Endodermal cell (in vitro differentiated cells): ENCODE measurements at regions not wholly inside any gene's neighbourhood (a gene's known extent, or its start where the extent isn't known, plus 50 kb on each side); places are given as distances from the start of the nearest gene placed in this dataset.

Experiments
- DNase-seq: peaks from one replicate; pipeline ENCODE4 v3.0.0-alpha.2; 2017
- H3K27ac ChIP-seq: 2 replicates; pipeline ENCODE4 v1.5.1; 2013; ENCODE audit warnings: mild to moderate bottlenecking, low read depth, low read length, moderate library complexity
- H3K27me3 ChIP-seq: 2 replicates; pipeline ENCODE4 v1.6.1; 2013; ENCODE audit warnings: mild to moderate bottlenecking, low read length, moderate library complexity; ENCODE audit not compliant: insufficient read depth, control insufficient read depth, poor library complexity, severe bottlenecking
- H3K36me3 ChIP-seq: 2 replicates; pipeline ENCODE4 v1.7.0; 2013; ENCODE audit warnings: mild to moderate bottlenecking, low read length, moderate library complexity; ENCODE audit not compliant: control insufficient read depth, insufficient read depth
- H3K4me1 ChIP-seq: one replicate; pipeline ENCODE4 v1.7.0; 2013; ENCODE audit warnings: low read length; ENCODE audit not compliant: control insufficient read depth, insufficient read depth
- H3K4me3 ChIP-seq: 2 replicates; pipeline ENCODE4 v1.5.1; 2013; ENCODE audit warnings: mild to moderate bottlenecking, low read length, moderate library complexity
- H3K9ac ChIP-seq: 2 replicates; pipeline ENCODE4 v1.6.1; 2013; ENCODE audit warnings: mild to moderate bottlenecking, low read length, moderate library complexity; ENCODE audit not compliant: poor library complexity, severe bottlenecking; ENCODE audit errors: extremely low read depth
- H3K9me3 ChIP-seq: 2 replicates; pipeline ENCODE4 v1.6.1; 2013; ENCODE audit warnings: mild to moderate bottlenecking, low read length, moderate library complexity; ENCODE audit not compliant: control insufficient read depth
- H3K27ac Mint-ChIP-seq: 2 replicates; pipeline ENCODE4 v1.8.0; 2020; ENCODE audit warnings: mixed read lengths
- H3K27me3 Mint-ChIP-seq: 2 replicates; pipeline ENCODE4 v1.8.0; 2021; ENCODE audit warnings: mild to moderate bottlenecking, mixed read lengths; ENCODE audit not compliant: insufficient read depth
- H3K36me3 Mint-ChIP-seq: 2 replicates; pipeline ENCODE4 v1.8.0; 2020; ENCODE audit warnings: low read depth, mixed read lengths
- H3K4me1 Mint-ChIP-seq: 2 replicates; pipeline ENCODE4 v1.8.0; 2020; ENCODE audit warnings: mixed read lengths
- H3K4me3 Mint-ChIP-seq: 2 replicates; pipeline ENCODE4 v1.8.0; 2020; ENCODE audit warnings: mild to moderate bottlenecking, moderate library complexity, mixed read lengths
- H3K9me3 Mint-ChIP-seq: 2 replicates; pipeline ENCODE4 v1.8.0; 2020; ENCODE audit warnings: mild to moderate bottlenecking, mixed read lengths
- WGBS, 2 experiments: methylation state at CpG; one replicate each; pipeline versions ENCODE4 v1.1.5 to v1.1.7; 2013; ENCODE audit warnings: missing lambda C conversion rate in 2 of 2, mixed read lengths in 1 of 2; ENCODE audit not compliant: insufficient coverage in 1 of 2, insufficient read length in 1 of 2; 5-methylcytosine and 5-hydroxymethylcytosine counted together
- TF ChIP-seq, protein P1 (sequence below): fragments of 200-600 bp; sonication (generic); conservative IDR thresholded peaks from 2 replicates; pipeline ENCODE4 v1.5.0; 2021; ENCODE audit warnings: antibody characterized with exemption, mild to moderate bottlenecking

DNA sequence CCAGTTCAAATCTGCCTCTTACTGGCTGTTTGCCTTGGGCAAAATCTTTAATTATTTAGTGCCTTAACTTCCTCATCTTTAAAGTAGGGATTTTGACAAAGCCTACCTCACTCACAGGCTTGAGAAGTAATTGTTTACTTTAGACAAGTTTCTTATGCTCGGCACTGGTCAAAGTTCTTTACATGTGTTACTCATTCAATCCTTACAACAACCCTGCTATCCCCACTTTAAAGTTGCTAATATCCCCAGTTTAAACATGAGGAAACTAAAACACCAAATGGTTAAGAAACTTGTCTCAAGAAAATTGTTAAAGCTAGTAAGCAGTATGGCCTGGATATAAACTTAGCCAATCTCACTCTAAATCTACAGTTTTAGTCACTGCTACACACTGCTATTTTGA lies 204.0 kb upstream of the AVPR1A start:
- Mint-ChIP-seq H3K36me3 (no peaks in the 10 kb centered on the region), H3K27ac (no peak overlapping the region), H3K27me3 (no peaks in the 10 kb centered on the region), H3K4me3 (no peak overlapping the region), H3K9me3 (no peaks in the 10 kb centered on the region), H3K4me1 (no peaks in the 10 kb centered on the region)
- Histone ChIP-seq H3K36me3 (no peaks in the 10 kb centered on the region), H3K4me1 (no peaks in the 10 kb centered on the region), H3K9me3 (no peaks in the 10 kb centered on the region), H3K9ac (no peak overlapping the region), H3K4me3 (no peak overlapping the region), H3K27ac (no peak overlapping the region), H3K27me3 (no peaks in the 10 kb centered on the region)
- WGBS, 2 experiments = 80 to 100% methylated on average over 1 of the region's 1 CpG
- no peak for DNase-seq
- TF ChIP-seq, protein P1, sequence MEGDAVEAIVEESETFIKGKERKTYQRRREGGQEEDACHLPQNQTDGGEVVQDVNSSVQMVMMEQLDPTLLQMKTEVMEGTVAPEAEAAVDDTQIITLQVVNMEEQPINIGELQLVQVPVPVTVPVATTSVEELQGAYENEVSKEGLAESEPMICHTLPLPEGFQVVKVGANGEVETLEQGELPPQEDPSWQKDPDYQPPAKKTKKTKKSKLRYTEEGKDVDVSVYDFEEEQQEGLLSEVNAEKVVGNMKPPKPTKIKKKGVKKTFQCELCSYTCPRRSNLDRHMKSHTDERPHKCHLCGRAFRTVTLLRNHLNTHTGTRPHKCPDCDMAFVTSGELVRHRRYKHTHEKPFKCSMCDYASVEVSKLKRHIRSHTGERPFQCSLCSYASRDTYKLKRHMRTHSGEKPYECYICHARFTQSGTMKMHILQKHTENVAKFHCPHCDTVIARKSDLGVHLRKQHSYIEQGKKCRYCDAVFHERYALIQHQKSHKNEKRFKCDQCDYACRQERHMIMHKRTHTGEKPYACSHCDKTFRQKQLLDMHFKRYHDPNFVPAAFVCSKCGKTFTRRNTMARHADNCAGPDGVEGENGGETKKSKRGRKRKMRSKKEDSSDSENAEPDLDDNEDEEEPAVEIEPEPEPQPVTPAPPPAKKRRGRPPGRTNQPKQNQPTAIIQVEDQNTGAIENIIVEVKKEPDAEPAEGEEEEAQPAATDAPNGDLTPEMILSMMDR = no peak

DNA sequence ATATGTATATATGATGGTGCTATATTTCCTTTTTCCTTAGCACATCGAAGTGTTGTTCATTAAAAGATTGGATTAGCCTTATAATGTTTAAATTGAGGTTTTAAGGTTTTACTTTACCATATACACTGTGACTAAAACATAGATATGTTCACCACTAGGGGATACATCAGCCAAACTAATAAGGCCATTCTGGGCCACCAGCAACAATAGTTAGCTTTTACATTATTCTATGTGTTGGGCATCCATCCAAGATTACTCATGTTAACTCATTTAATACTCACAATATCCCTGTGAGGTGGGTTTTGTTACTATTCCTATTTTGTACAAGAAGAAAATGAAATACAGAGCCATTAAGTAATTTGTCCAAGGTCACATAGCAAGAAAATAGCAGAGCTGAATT lies 202.6 kb upstream of the AVPR1A start:
- H3K4me1 Mint-ChIP-seq = peaks cover 7% of the 10 kb centered on the region
- TF ChIP-seq, protein P1 = peak; percentile 57
- H3K36me3 Mint-ChIP-seq = no peaks in the 10 kb centered on the region
- WGBS, 2 experiments = no CpG with 5 or more reads among the region's 1 CpG
- no peak overlapping the region for H3K4me3 Mint-ChIP-seq
- no peak for DNase-seq
- H3K27ac Mint-ChIP-seq = no peak overlapping the region
- Histone ChIP-seq H3K4me1 (peaks cover 3% of the 10 kb centered on the region), H3K4me3 (no peak overlapping the region), H3K9me3 (no peaks in the 10 kb centered on the region), H3K27me3 (no peaks in the 10 kb centered on the region), H3K36me3 (no peaks in the 10 kb centered on the region), H3K9ac (no peak overlapping the region), H3K27ac (no peak overlapping the region)
- H3K9me3 Mint-ChIP-seq = no peaks in the 10 kb centered on the region
- no peaks in the 10 kb centered on the region for H3K27me3 Mint-ChIP-seq

DNA sequence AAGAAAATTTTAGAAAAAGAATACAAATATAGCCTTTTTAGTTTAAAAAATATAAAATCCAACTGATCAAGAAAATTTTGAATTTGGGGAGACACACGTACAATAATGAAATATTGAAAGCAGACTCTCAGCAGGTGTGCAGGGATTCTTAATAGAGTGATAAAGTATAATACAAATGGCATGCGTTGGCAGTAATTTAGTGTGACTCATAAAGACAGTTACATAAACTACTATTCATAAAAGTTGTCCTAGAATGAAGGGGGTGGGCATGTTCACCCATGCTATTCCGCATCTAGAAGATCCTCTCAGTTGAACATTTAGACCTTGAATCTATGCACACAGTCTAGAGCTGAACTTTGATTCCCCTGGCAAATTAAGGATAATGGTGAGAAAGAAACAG lies 200.4 kb upstream of the AVPR1A start:
- Histone ChIP-seq H3K9ac (no peak overlapping the region), H3K27me3 (no peaks in the 10 kb centered on the region), H3K9me3 (no peaks in the 10 kb centered on the region), H3K36me3 (no peaks in the 10 kb centered on the region), H3K4me1 (peaks cover 5% of the 10 kb centered on the region), H3K4me3 (no peak overlapping the region), H3K27ac (no peak overlapping the region)
- Mint-ChIP-seq H3K27ac (no peak overlapping the region), H3K27me3 (no peaks in the 10 kb centered on the region), H3K4me3 (no peak overlapping the region), H3K4me1 (peaks cover 9% of the 10 kb centered on the region), H3K36me3 (no peaks in the 10 kb centered on the region), H3K9me3 (no peaks in the 10 kb centered on the region)
- no peak for DNase-seq
- 90 to 93% methylated on average over 3 of the region's 3 CpGs for WGBS, 2 experiments
- TF ChIP-seq, protein P1 = no peak
